Thoracic aorta (tissue), 2 donors: ENCODE measurements at regions not wholly inside any gene's neighbourhood (a gene's known extent, or its start where the extent isn't known, plus 50 kb on each side); places are given as distances from the start of the nearest gene placed in this dataset.

Experiments used
- ATAC-seq: fragments of 150-250 bp; one replicate; pipeline ENCODE4 v1.8.0; 2017; ENCODE audit warnings: low read depth; ENCODE audit not compliant: insufficient number of reproducible peaks, low FRiP score
- DNase-seq: peaks from one replicate; pipeline ENCODE4 v3.0.0-alpha.2; 2020; ENCODE audit warnings: low spot score
- H3K27ac ChIP-seq, 2 donors: fragments of 200-600 bp; sonication (generic); 1 replicate in 1 of 2; 2 replicates in 1 of 2; pipeline ENCODE4 v1.5.1; 2016; ENCODE audit warnings: mild to moderate bottlenecking in 2 of 2, moderate library complexity in 2 of 2
- H3K27me3 ChIP-seq: fragments of 200-600 bp; sonication (generic); replicated peaks from 2 replicates; pipeline ENCODE4 v1.6.0; 2016; ENCODE audit warnings: mild to moderate bottlenecking; ENCODE audit not compliant: insufficient read depth
- H3K36me3 ChIP-seq: fragments of 200-600 bp; sonication (generic); one replicate; pipeline ENCODE4 v1.5.1; 2016
- H3K4me1 ChIP-seq, 2 donors: fragments of 200-600 bp; sonication (generic); 1 replicate in 1 of 2; 2 replicates in 1 of 2; pipeline versions ENCODE4 v1.5.1 to v1.6.0; 2016; ENCODE audit warnings: low read depth in 2 of 2, mild to moderate bottlenecking in 1 of 2; ENCODE audit not compliant: control insufficient read depth in 1 of 2
- H3K4me3 ChIP-seq: fragments of 200-600 bp; sonication (generic); 2 replicates; pipeline ENCODE4 v1.5.1; 2016; ENCODE audit warnings: mild to moderate bottlenecking
- H3K9me3 ChIP-seq: fragments of 200-600 bp; sonication (generic); 2 replicates; pipeline ENCODE4 v1.5.1; 2016
- TF ChIP-seq, protein P1 (sequence below): fragments of 200-600 bp; sonication (generic); IDR thresholded peaks from one replicate; pipeline ENCODE4 v1.5.1; 2019; ENCODE audit warnings: antibody characterized with exemption

DNA sequence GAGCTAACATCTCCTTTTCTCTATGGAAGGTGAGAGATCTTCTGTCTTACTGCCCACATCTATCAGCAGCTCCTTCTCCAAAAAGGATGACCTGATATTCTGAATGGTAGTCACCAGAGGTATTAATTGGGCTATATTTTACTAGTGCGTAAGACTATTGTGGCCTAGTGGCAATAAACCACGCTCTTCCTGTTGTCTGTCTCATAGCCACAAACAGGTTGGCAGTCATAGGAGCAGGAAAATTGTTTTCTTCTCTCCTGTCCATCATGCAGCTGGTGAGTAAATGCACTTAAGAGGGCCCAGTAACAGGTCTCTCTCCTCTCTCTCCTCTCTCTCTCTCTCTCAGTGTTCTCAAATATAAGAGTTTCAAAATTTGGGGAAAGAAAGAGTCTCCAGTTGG, 856.8 kb upstream of the ACVR2A start:
- ATAC-seq (no peak), DNase-seq (no peak)
- H3K4me3 ChIP-seq: no peak overlapping the region
- no peaks in the 10 kb centered on the region for H3K4me1 ChIP-seq
- no peaks in the 10 kb centered on the region for H3K9me3 ChIP-seq
- H3K27ac ChIP-seq: no peak overlapping the region
- TF ChIP-seq, protein P1, sequence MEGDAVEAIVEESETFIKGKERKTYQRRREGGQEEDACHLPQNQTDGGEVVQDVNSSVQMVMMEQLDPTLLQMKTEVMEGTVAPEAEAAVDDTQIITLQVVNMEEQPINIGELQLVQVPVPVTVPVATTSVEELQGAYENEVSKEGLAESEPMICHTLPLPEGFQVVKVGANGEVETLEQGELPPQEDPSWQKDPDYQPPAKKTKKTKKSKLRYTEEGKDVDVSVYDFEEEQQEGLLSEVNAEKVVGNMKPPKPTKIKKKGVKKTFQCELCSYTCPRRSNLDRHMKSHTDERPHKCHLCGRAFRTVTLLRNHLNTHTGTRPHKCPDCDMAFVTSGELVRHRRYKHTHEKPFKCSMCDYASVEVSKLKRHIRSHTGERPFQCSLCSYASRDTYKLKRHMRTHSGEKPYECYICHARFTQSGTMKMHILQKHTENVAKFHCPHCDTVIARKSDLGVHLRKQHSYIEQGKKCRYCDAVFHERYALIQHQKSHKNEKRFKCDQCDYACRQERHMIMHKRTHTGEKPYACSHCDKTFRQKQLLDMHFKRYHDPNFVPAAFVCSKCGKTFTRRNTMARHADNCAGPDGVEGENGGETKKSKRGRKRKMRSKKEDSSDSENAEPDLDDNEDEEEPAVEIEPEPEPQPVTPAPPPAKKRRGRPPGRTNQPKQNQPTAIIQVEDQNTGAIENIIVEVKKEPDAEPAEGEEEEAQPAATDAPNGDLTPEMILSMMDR: no peak
- H3K27me3 ChIP-seq: no peaks in the 10 kb centered on the region
- no peaks in the 10 kb centered on the region for H3K36me3 ChIP-seq

DNA sequence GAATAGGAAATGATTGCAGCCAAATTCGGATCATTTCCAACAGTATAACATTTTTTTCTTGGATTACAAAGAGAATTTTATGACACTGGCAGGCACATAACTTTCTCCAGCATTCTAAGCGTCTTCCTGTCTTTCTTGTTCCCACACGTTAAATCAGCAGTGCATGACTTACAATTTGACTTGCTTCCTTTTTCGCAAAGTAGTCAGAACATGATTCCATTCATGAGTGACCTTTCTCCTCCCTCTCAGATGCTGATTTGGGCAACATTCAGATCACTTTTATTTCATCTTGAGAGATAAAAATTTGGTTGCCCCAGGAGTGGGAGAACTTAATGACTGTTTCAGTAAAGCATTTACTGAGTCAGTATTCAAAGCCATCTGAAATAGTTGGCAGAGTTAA, 858.7 kb upstream of the ACVR2A start:
- Histone ChIP-seq H3K9me3 (no peaks in the 10 kb centered on the region), H3K27me3 (no peaks in the 10 kb centered on the region), H3K27ac (no peak overlapping the region), H3K4me1 (no peaks in the 10 kb centered on the region), H3K36me3 (no peaks in the 10 kb centered on the region), H3K4me3 (no peak overlapping the region)
- no peak for DNase-seq
- no peak for ATAC-seq
- TF ChIP-seq, protein P1: no peak

DNA sequence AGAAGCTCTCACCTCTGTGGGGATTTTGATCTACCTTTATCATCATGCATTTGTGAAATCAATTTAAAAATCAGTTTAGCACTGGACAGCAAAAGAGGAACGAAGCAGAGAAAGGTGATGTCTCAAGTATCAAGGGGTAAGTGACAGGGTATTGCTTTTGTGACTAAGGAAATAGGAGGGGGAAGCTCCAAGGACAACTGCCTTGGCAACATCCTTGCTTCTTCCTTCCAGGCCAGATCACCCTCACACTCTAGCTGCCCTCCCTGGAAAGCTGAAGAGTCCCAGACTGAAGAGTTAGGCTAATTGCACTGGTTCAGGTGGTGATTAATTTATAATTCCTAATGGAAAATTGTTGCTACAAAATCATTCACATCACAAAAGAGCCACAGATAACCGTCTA, 859.1 kb upstream of the ACVR2A start:
- ATAC-seq (no peak), DNase-seq (no peak)
- no peak overlapping the region for H3K4me3 ChIP-seq
- no peaks in the 10 kb centered on the region for H3K9me3 ChIP-seq
- H3K4me1 ChIP-seq: no peaks in the 10 kb centered on the region
- TF ChIP-seq, protein P1: no peak
- no peaks in the 10 kb centered on the region for H3K36me3 ChIP-seq
- H3K27me3 ChIP-seq: no peaks in the 10 kb centered on the region
- no peak overlapping the region for H3K27ac ChIP-seq

DNA sequence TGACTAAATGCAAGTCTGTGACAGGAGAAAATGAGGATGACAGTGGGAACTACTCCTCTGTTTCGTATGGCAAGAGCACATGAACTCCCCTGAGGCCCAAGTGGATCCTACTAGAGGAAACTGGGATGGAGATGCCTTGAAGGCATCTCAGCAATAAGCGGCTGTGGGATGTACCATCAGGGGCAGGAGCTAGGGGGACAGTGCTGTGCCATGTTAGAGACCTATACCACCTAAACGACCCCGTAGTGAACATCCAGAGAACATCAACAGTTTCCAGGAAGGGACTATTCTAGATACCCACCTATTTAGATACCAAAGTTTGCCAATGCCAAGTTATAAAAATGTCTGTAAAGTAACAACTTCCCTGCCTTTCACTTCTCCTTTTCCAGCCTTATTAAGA, 860.8 kb upstream of the ACVR2A start:
- H3K4me1 ChIP-seq: no peaks in the 10 kb centered on the region
- H3K9me3 ChIP-seq: no peaks in the 10 kb centered on the region
- no peak overlapping the region for H3K27ac ChIP-seq
- DNase-seq (no peak), ATAC-seq (no peak)
- TF ChIP-seq, protein P1: no peak
- no peaks in the 10 kb centered on the region for H3K27me3 ChIP-seq
- H3K4me3 ChIP-seq: no peak overlapping the region
- no peaks in the 10 kb centered on the region for H3K36me3 ChIP-seq

DNA sequence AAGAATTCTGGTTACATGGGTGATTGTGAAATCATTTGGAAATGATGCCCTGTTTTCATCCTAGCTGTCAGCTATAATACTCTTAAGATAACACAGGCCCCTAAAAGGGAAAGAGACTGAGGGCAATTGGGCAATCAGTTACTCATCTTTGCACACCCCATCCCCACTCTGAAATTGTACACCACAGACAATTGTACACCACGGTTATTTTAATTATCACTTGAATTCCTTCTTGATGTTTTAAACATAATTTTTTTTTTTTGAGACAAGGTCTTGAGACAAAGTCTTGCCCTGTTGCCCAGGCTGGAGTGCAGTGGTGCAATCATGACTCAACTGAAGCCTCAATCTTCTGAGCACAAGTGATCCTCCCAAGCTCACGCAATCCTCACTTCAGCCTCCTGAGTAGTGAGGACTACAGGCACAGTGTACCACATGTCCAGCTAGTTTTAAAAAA, 862.4 kb upstream of the ACVR2A start:
- no peak overlapping the region for H3K27ac ChIP-seq

More for the DNA sequence above, 862.4 kb upstream of the ACVR2A start:
- Histone ChIP-seq H3K4me3 (no peak overlapping the region), H3K36me3 (no peaks in the 10 kb centered on the region), H3K27me3 (no peaks in the 10 kb centered on the region), H3K4me1 (no peaks in the 10 kb centered on the region), H3K9me3 (no peaks in the 10 kb centered on the region)
- TF ChIP-seq, protein P1: no peak
- ATAC-seq: no peak
- DNase-seq: no peak
